HG02970 (cell line): ENCODE measurements at regions not wholly inside any gene's neighbourhood (a gene's known extent, or its start where the extent isn't known, plus 50 kb on each side); places are given as distances from the start of the nearest gene placed in this dataset.

Experiments used
- ATAC-seq: cut with Tn5 transposase; IDR thresholded peaks from one replicate; pipeline ENCODE4 v1.9.1; 2021; ENCODE audit warnings: mild to moderate bottlenecking, moderate library complexity, moderate number of reproducible peaks; ENCODE audit not compliant: unreplicated experiment, low FRiP score

GRCh38 chr5:167753725-167754490 lies 537.5 kb upstream of the WWC1 start:
- ATAC-seq = no peak

GRCh38 chr5:167754501-167755021 lies 536.9 kb upstream of the WWC1 start:
- no peak for ATAC-seq

GRCh38 chr5:167755420-167755819 lies 536.0 kb upstream of the WWC1 start:
- ATAC-seq = no peak

- ATAC-seq = no peak
These were observed 532.2 kb upstream of the WWC1 start for GRCh38 chr5:167759057-167759821.

- no peak for ATAC-seq
These were observed 527.7 kb upstream of the WWC1 start for GRCh38 chr5:167763772-167764171.

- ATAC-seq = no peak
These were observed 526.7 kb upstream of the WWC1 start for GRCh38 chr5:167764641-167765289.

GRCh38 chr5:167765352-167765751 lies 526.1 kb upstream of the WWC1 start:
- no peak for ATAC-seq

GRCh38 chr5:167766957-167767356 lies 524.5 kb upstream of the WWC1 start:
- ATAC-seq = no peak

- no peak for ATAC-seq
These were observed 523.6 kb upstream of the WWC1 start for GRCh38 chr5:167767795-167768194.

- no peak for ATAC-seq
These were observed 521.5 kb upstream of the WWC1 start for GRCh38 chr5:167769846-167770413.

- ATAC-seq = no peak
These were observed 521.0 kb upstream of the WWC1 start for GRCh38 chr5:167770461-167770860.

- no peak for ATAC-seq
These were observed 519.9 kb upstream of the WWC1 start for GRCh38 chr5:167771571-167771970.

- no peak for ATAC-seq
These were observed 517.7 kb upstream of the WWC1 start for GRCh38 chr5:167773668-167774301.

GRCh38 chr5:167777746-167778145 lies 513.7 kb upstream of the WWC1 start:
- no peak for ATAC-seq

- ATAC-seq = no peak
These were observed 513.2 kb upstream of the WWC1 start for GRCh38 chr5:167778228-167778627.

- no peak for ATAC-seq
These were observed 511.8 kb upstream of the WWC1 start for GRCh38 chr5:167779644-167780043.

- no peak for ATAC-seq
These were observed 511.3 kb upstream of the WWC1 start for GRCh38 chr5:167780177-167780576.

GRCh38 chr5:167783145-167783817 lies 508.2 kb upstream of the WWC1 start:
- ATAC-seq = no peak

GRCh38 chr5:167785106-167785505 lies 506.3 kb upstream of the WWC1 start:
- no peak for ATAC-seq

- ATAC-seq = no peak
These were observed 505.5 kb upstream of the WWC1 start for GRCh38 chr5:167785901-167786300.
